DOHH2 (cell line): ENCODE measurements at regions not wholly inside any gene's neighbourhood (a gene's known extent, or its start where the extent isn't known, plus 50 kb on each side); places are given as distances from the start of the nearest gene placed in this dataset.

Source experiments
- H3F3A ChIP-seq: fragments of 200-600 bp; sonication (generic), shearing (Covaris generic); 2 replicates; pipeline ENCODE4 v1.6.0; 2016; ENCODE audit warnings: antibody characterized with exemption, mild to moderate bottlenecking; ENCODE audit not compliant: control insufficient read depth, insufficient read depth
- H3K27ac ChIP-seq: fragments of 200-600 bp; sonication (generic); 2 replicates; pipeline ENCODE4 v1.5.1; 2014; ENCODE audit warnings: low read depth, mild to moderate bottlenecking, low read length, moderate library complexity
- H3K27me3 ChIP-seq: fragments of 200-600 bp; sonication (generic); 2 replicates; pipeline ENCODE4 v1.6.1; 2014; ENCODE audit warnings: mild to moderate bottlenecking, low read length, mixed read lengths; ENCODE audit not compliant: control insufficient read depth
- H3K36me3 ChIP-seq: fragments of 200-600 bp; sonication (generic); 2 replicates; pipeline ENCODE4 v1.6.1; 2014; ENCODE audit warnings: mild to moderate bottlenecking, low read length, moderate library complexity, mixed read lengths; ENCODE audit not compliant: control insufficient read depth
- H3K4me1 ChIP-seq: fragments of 200-600 bp; sonication (generic); 2 replicates; pipeline ENCODE4 v1.6.1; 2014; ENCODE audit warnings: mild to moderate bottlenecking, low read length, mixed read lengths; ENCODE audit not compliant: control insufficient read depth
- H3K4me2 ChIP-seq: fragments of 200-600 bp; sonication (generic); 2 replicates; pipeline ENCODE4 v1.6.0; 2014; ENCODE audit warnings: mild to moderate bottlenecking, low read length, moderate library complexity
- H3K4me3 ChIP-seq: fragments of 200-600 bp; sonication (generic); 2 replicates; pipeline ENCODE4 v1.5.1; 2014; ENCODE audit warnings: mild to moderate bottlenecking, low read length, mixed read lengths
- H3K79me2 ChIP-seq: fragments of 200-600 bp; sonication (generic); 2 replicates; pipeline ENCODE4 v1.6.1; 2014; ENCODE audit warnings: mild to moderate bottlenecking, low read length, mixed read lengths; ENCODE audit not compliant: control insufficient read depth
- H3K9me2 ChIP-seq: fragments of 200-600 bp; sonication (generic); replicated peaks from 2 replicates; pipeline ENCODE4 v1.6.1; 2014; ENCODE audit warnings: mild to moderate bottlenecking, low read length, mixed read lengths; ENCODE audit not compliant: control insufficient read depth
- H3K9me3 ChIP-seq: fragments of 200-600 bp; sonication (generic); 2 replicates; pipeline ENCODE4 v1.6.1; 2014; ENCODE audit warnings: antibody characterized with exemption, low read length, mixed read lengths; ENCODE audit not compliant: control insufficient read depth, insufficient read depth
- H4K20me1 ChIP-seq: fragments of 200-600 bp; sonication (generic); 2 replicates; pipeline ENCODE4 v1.6.0; 2014; ENCODE audit warnings: low read depth, mild to moderate bottlenecking, antibody characterized with exemption, low read length, moderate library complexity; ENCODE audit not compliant: control insufficient read depth, insufficient read depth
- CTCF ChIP-seq: fragments of 200-600 bp; sonication (generic); IDR thresholded peaks from one replicate; pipeline ENCODE4 v1.5.1; 2014; ENCODE audit warnings: antibody characterized with exemption, mild to moderate bottlenecking, low read depth, low read length; ENCODE audit not compliant: poor library complexity, severe bottlenecking
- EZH2phosphoT487 ChIP-seq: fragments of 200-600 bp; sonication (generic); IDR thresholded peaks from 2 replicates; pipeline ENCODE4 v1.6.1; 2017; ENCODE audit warnings: borderline replicate concordance, mild to moderate bottlenecking, antibody characterized with exemption, low read length, moderate library complexity, mixed read lengths

- Histone ChIP-seq H3K36me3 (no peaks in the 10 kb centered on the region), H3K4me1 (no peaks in the 10 kb centered on the region), H3K4me2 (no peak overlapping the region), H3K27me3 (no peaks in the 10 kb centered on the region), H3K79me2 (no peaks in the 10 kb centered on the region), H4K20me1 (no peaks in the 10 kb centered on the region), H3K4me3 (no peak overlapping the region), H3F3A (no peaks in the 10 kb centered on the region), H3K9me3 (no peaks in the 10 kb centered on the region), H3K9me2 (no peaks in the 10 kb centered on the region), H3K27ac (no peak overlapping the region)
- TF ChIP-seq CTCF (no peak), EZH2phosphoT487 (no peak)
These were observed 60.6 kb downstream of the RGS2 start for GRCh38 chr1:192869308-192869940.

- H3K9me3 ChIP-seq, result no peaks in the 10 kb centered on the region
These were observed 63.2 kb downstream of the RGS2 start for GRCh38 chr1:192872010-192872409.

GRCh38 chr1:192873836-192874235 lies 65.0 kb downstream of the RGS2 start:
- no peak for TF ChIP-seq EZH2phosphoT487
- TF ChIP-seq CTCF, result no peak
- Histone ChIP-seq H3F3A (no peaks in the 10 kb centered on the region), H3K9me2 (no peaks in the 10 kb centered on the region), H3K27me3 (peaks cover 4% of the 10 kb centered on the region), H3K9me3 (no peaks in the 10 kb centered on the region), H3K79me2 (no peaks in the 10 kb centered on the region), H3K4me1 (no peaks in the 10 kb centered on the region), H3K36me3 (no peaks in the 10 kb centered on the region), H4K20me1 (no peaks in the 10 kb centered on the region), H3K4me2 (no peak overlapping the region), H3K4me3 (no peak overlapping the region), H3K27ac (no peak overlapping the region)

More at GRCh38 chr1:192872010-192872409, 63.2 kb downstream of the RGS2 start:
- Histone ChIP-seq H3K4me1 (no peaks in the 10 kb centered on the region), H4K20me1 (no peaks in the 10 kb centered on the region), H3F3A (no peaks in the 10 kb centered on the region), H3K27ac (no peak overlapping the region), H3K36me3 (no peaks in the 10 kb centered on the region), H3K9me2 (no peaks in the 10 kb centered on the region), H3K79me2 (no peaks in the 10 kb centered on the region), H3K4me3 (no peak overlapping the region), H3K27me3 (no peaks in the 10 kb centered on the region; the same call in 1 of the 2 replicates), H3K4me2 (no peak overlapping the region)
- TF ChIP-seq EZH2phosphoT487 (no peak), CTCF (no peak)
